Loucy (cell line): ENCODE measurements at regions not wholly inside any gene's neighbourhood (a gene's known extent, or its start where the extent isn't known, plus 50 kb on each side); places are given as distances from the start of the nearest gene placed in this dataset.

ENCODE experiments used
- H2AFZ ChIP-seq: fragments of 200-600 bp; sonication (generic); 2 replicates; pipeline ENCODE4 v1.6.0; 2016; ENCODE audit warnings: antibody characterized with exemption, mild to moderate bottlenecking, low read length, moderate library complexity
- H3F3A ChIP-seq: fragments of 200-600 bp; 2 replicates; pipeline ENCODE4 v1.6.0; 2016; ENCODE audit warnings: antibody characterized with exemption, low read depth, mild to moderate bottlenecking
- H3K27me3 ChIP-seq: fragments of 200-600 bp; sonication (generic); 2 replicates; pipeline ENCODE4 v1.6.1; 2014; ENCODE audit warnings: low read length, mild to moderate bottlenecking; ENCODE audit not compliant: insufficient read depth, poor library complexity, severe bottlenecking
- H3K36me3 ChIP-seq: fragments of 200-600 bp; sonication (generic); 2 replicates; pipeline ENCODE4 v1.6.1; 2016; ENCODE audit warnings: low read length; ENCODE audit not compliant: insufficient read depth
- H3K4me1 ChIP-seq: fragments of 200-600 bp; sonication (generic); 2 replicates; pipeline ENCODE4 v1.5.1; 2014; ENCODE audit warnings: low read length, mild to moderate bottlenecking; ENCODE audit not compliant: insufficient read depth, poor library complexity, severe bottlenecking
- H3K4me2 ChIP-seq: fragments of 200-600 bp; sonication (generic); 2 replicates; pipeline ENCODE4 v1.6.0; 2014; ENCODE audit warnings: antibody characterized with exemption, low read length, low read depth, mild to moderate bottlenecking; ENCODE audit not compliant: poor library complexity, severe bottlenecking
- H3K4me3 ChIP-seq: fragments of 200-600 bp; sonication (generic); 2 replicates; pipeline ENCODE4 v1.5.1; 2014; ENCODE audit warnings: low read length, mild to moderate bottlenecking, mixed read lengths; ENCODE audit not compliant: poor library complexity, severe bottlenecking
- H3K79me2 ChIP-seq: fragments of 200-600 bp; sonication (generic); 2 replicates; pipeline ENCODE4 v1.6.1; 2014; ENCODE audit warnings: low read length; ENCODE audit not compliant: insufficient read depth
- H3K9ac ChIP-seq: fragments of 200-600 bp; sonication (generic); 2 replicates; pipeline ENCODE4 v1.6.0; 2014; ENCODE audit warnings: mild to moderate bottlenecking, low read depth, low read length, moderate library complexity; ENCODE audit not compliant: poor library complexity, severe bottlenecking
- H3K9me2 ChIP-seq: fragments of 200-600 bp; sonication (generic); replicated peaks from 2 replicates; pipeline ENCODE4 v1.6.1; 2016; ENCODE audit warnings: low read depth, low read length, mixed read lengths
- H3K9me3 ChIP-seq: fragments of 200-600 bp; sonication (generic); 2 replicates; pipeline ENCODE4 v1.6.1; 2014; ENCODE audit warnings: mild to moderate bottlenecking, antibody characterized with exemption, low read length, low read depth; ENCODE audit not compliant: insufficient read depth
- H4K20me1 ChIP-seq: fragments of 200-600 bp; sonication (generic); 2 replicates; pipeline ENCODE4 v1.6.0; 2014; ENCODE audit warnings: antibody characterized with exemption, low read length, mild to moderate bottlenecking; ENCODE audit not compliant: insufficient read depth, poor library complexity, severe bottlenecking
- CTCF ChIP-seq: fragments of 200-600 bp; sonication (generic); conservative IDR thresholded peaks from 2 replicates; pipeline ENCODE4 v1.5.1; 2014; ENCODE audit warnings: mild to moderate bottlenecking, antibody characterized with exemption, low read length
- EZH2phosphoT487 ChIP-seq: fragments of 200-600 bp; IDR thresholded peaks from 2 replicates; pipeline ENCODE4 v1.6.1; 2018; ENCODE audit warnings: antibody characterized with exemption, mild to moderate bottlenecking, moderate library complexity, borderline replicate concordance

- no peaks in the 10 kb centered on the region for H3K9me3 ChIP-seq
- H3K4me1 ChIP-seq = peaks cover 11% of the 10 kb centered on the region
- H3K9ac ChIP-seq = no peak overlapping the region
- H4K20me1 ChIP-seq = no peaks in the 10 kb centered on the region
- TF ChIP-seq CTCF (no peak), EZH2phosphoT487 (no peak)
- no peaks in the 10 kb centered on the region for H3F3A ChIP-seq
- H3K9me2 ChIP-seq = no peaks in the 10 kb centered on the region
- H2AFZ ChIP-seq = no peak overlapping the region
- H3K4me3 ChIP-seq = no peak overlapping the region
- no peaks in the 10 kb centered on the region for H3K79me2 ChIP-seq
- no peaks in the 10 kb centered on the region; the same call in 1 of the 2 replicates for H3K36me3 ChIP-seq
- no peak overlapping the region for H3K4me2 ChIP-seq
- H3K27me3 ChIP-seq = no peaks in the 10 kb centered on the region
These were observed 366.9 kb downstream of the KLF12 start for GRCh38 chr13:73767191-73767741.

- Histone ChIP-seq H3K4me2 (no peak overlapping the region), H3K36me3 (no peaks in the 10 kb centered on the region; the same call in 1 of the 2 replicates), H3F3A (no peaks in the 10 kb centered on the region), H3K4me3 (no peak overlapping the region), H3K9me3 (no peaks in the 10 kb centered on the region), H3K9me2 (no peaks in the 10 kb centered on the region), H3K27me3 (no peaks in the 10 kb centered on the region), H3K9ac (no peak overlapping the region), H3K4me1 (peaks cover 11% of the 10 kb centered on the region), H3K79me2 (no peaks in the 10 kb centered on the region), H2AFZ (no peak overlapping the region), H4K20me1 (no peaks in the 10 kb centered on the region)
- no peak for TF ChIP-seq EZH2phosphoT487
- no peak for TF ChIP-seq CTCF
These were observed 368.4 kb downstream of the KLF12 start for GRCh38 chr13:73765651-73766384.

- H3K27me3 ChIP-seq = no peaks in the 10 kb centered on the region
- no peaks in the 10 kb centered on the region for H3K4me1 ChIP-seq
- H3K4me3 ChIP-seq = no peak overlapping the region
- no peaks in the 10 kb centered on the region for H3K9me3 ChIP-seq
- no peak overlapping the region for H3K4me2 ChIP-seq
- no peak for TF ChIP-seq CTCF
- no peak overlapping the region for H2AFZ ChIP-seq
- H3K36me3 ChIP-seq = no peaks in the 10 kb centered on the region; the same call in 1 of the 2 replicates
- H3K9ac ChIP-seq = no peak overlapping the region
- H3F3A ChIP-seq = no peaks in the 10 kb centered on the region
- H3K9me2 ChIP-seq = no peaks in the 10 kb centered on the region
- H3K79me2 ChIP-seq = no peaks in the 10 kb centered on the region
- H4K20me1 ChIP-seq = no peaks in the 10 kb centered on the region
These were observed 374.8 kb downstream of the KLF12 start for GRCh38 chr13:73759434-73759833.
